Gastrocnemius medialis (tissue), 4 donors: ENCODE measurements at regions not wholly inside any gene's neighbourhood (a gene's known extent, or its start where the extent isn't known, plus 50 kb on each side); places are given as distances from the start of the nearest gene placed in this dataset.

ENCODE experiments used
- CTCF ChIP-seq, 5 experiments: fragments of 450-650 bp in 3 of 5; fragments of 200-600 bp in 2 of 5; sonication (generic) in 2 of 5; IDR thresholded peaks in 4 of 5; conservative IDR thresholded peaks in 1 of 5; 1 replicate in 4 of 5; 2 replicates in 1 of 5; pipeline ENCODE4 v1.5.1; 2016 to 2019; ENCODE audit warnings: antibody characterized with exemption in 5 of 5, mild to moderate bottlenecking in 3 of 5, moderate library complexity in 3 of 5
- POLR2A ChIP-seq, 2 donors: fragments of 450-650 bp; IDR thresholded peaks; one replicate each; pipeline ENCODE4 v1.6.1; 2017; ENCODE audit warnings: antibody characterized with exemption in 2 of 2, mild to moderate bottlenecking in 2 of 2, moderate library complexity in 2 of 2

- TF ChIP-seq CTCF (IDR thresholded peaks at IDR 0.05 in 4 of 5, conservative IDR thresholded peaks at IDR 0.05 in 1 of 5) (no peak), POLR2A (IDR thresholded peaks at IDR 0.05) (no peak)
These were observed 1635.0 kb upstream of the ACVR2A start for GRCh38 chr2:146209842-146210275.
